Epithelial cell of proximal tubule (primary cell): ENCODE measurements at regions not wholly inside any gene's neighbourhood (a gene's known extent, or its start where the extent isn't known, plus 50 kb on each side); places are given as distances from the start of the nearest gene placed in this dataset.

Source experiments
- DNase-seq: peaks from one replicate; pipeline ENCODE4 v3.0.0-alpha.2; 2011; ENCODE audit warnings: low read depth
- H3K4me3 ChIP-seq: 2 replicates; pipeline ENCODE4 v1.5.1; 2011; ENCODE audit warnings: low read depth, mild to moderate bottlenecking, low read length
- CTCF ChIP-seq: conservative IDR thresholded peaks from 2 replicates; pipeline ENCODE4 v1.5.1; 2012; ENCODE audit warnings: low read depth, mild to moderate bottlenecking, low read length

DNA sequence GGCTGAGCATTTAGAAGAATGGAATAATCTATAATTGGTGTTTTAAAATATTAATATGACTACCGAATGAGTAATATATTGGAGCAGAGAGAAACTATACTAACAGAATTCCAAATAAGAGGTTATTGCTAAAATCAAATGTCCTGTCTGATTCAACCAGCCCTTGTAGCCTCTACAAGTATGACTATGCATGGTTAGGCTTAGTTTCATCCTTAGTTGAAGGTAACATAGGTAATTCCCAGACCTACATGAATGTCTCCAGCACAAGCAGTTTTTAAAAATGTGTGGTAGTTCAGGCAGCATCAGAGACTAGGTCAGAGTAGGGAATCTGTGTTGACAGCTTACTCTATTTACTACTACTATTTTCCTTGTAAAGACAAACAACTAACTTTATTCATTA lies 51.7 kb upstream of the SLC27A6 start:
- no peak for DNase-seq

More for the DNA sequence above, 51.7 kb upstream of the SLC27A6 start:
- no peak for TF ChIP-seq CTCF
- H3K4me3 ChIP-seq: no peak overlapping the region
